ENCODE measurements at regions not wholly inside any gene's neighbourhood (a gene's known extent, or its start where the extent isn't known, plus 50 kb on each side); places are given as distances from the start of the nearest gene placed in this dataset.

- H3K4me3 Mint-ChIP-seq: no peak overlapping the region
- H3K4me1 Mint-ChIP-seq (ENCODE audit: low read depth): no peaks in the 10 kb centered on the region
- H3K36me3 Mint-ChIP-seq (ENCODE audit: low read depth): no peaks in the 10 kb centered on the region
- no peak overlapping the region for H3K27ac Mint-ChIP-seq
- H3K27me3 Mint-ChIP-seq (ENCODE audit: low read depth): no peaks in the 10 kb centered on the region
- H3K9me3 Mint-ChIP-seq: peaks cover 5% of the 10 kb centered on the region
These were observed 498.8 kb upstream of the TNC start for GRCh38 chr9:115616666-115617239.

- no peak overlapping the region for H3K4me3 Mint-ChIP-seq
- H3K36me3 Mint-ChIP-seq (ENCODE audit: low read depth): no peaks in the 10 kb centered on the region
- peaks cover 4% of the 10 kb centered on the region for H3K9me3 Mint-ChIP-seq
- H3K27ac Mint-ChIP-seq: no peak overlapping the region
- H3K4me1 Mint-ChIP-seq (ENCODE audit: low read depth): no peaks in the 10 kb centered on the region
- no peaks in the 10 kb centered on the region for H3K27me3 Mint-ChIP-seq (ENCODE audit: low read depth)
These were observed 507.3 kb upstream of the TNC start for GRCh38 chr9:115625251-115625650.

GRCh38 chr9:115625954-115626353 lies 508.0 kb upstream of the TNC start:
- no peaks in the 10 kb centered on the region for H3K27me3 Mint-ChIP-seq (ENCODE audit: low read depth)
- no peaks in the 10 kb centered on the region for H3K9me3 Mint-ChIP-seq
- H3K27ac Mint-ChIP-seq: no peak overlapping the region

GRCh38 chr9:115627511-115627910 lies 509.6 kb upstream of the TNC start:
- no peaks in the 10 kb centered on the region for H3K27me3 Mint-ChIP-seq (ENCODE audit: low read depth)
- H3K4me3 Mint-ChIP-seq: no peak overlapping the region
- H3K9me3 Mint-ChIP-seq: no peaks in the 10 kb centered on the region
- no peaks in the 10 kb centered on the region for H3K36me3 Mint-ChIP-seq (ENCODE audit: low read depth)
- H3K27ac Mint-ChIP-seq: no peak overlapping the region
- H3K4me1 Mint-ChIP-seq (ENCODE audit: low read depth): no peaks in the 10 kb centered on the region

More at GRCh38 chr9:115625954-115626353, 508.0 kb upstream of the TNC start:
- Mint-ChIP-seq H3K4me3 (no peak overlapping the region), H3K4me1 (ENCODE audit: low read depth) (no peaks in the 10 kb centered on the region), H3K36me3 (ENCODE audit: low read depth) (no peaks in the 10 kb centered on the region)

- H3K27ac Mint-ChIP-seq: no peak overlapping the region
- no peaks in the 10 kb centered on the region for H3K36me3 Mint-ChIP-seq (ENCODE audit: low read depth)
- no peaks in the 10 kb centered on the region for H3K4me1 Mint-ChIP-seq (ENCODE audit: low read depth)
- no peaks in the 10 kb centered on the region for H3K9me3 Mint-ChIP-seq
- no peaks in the 10 kb centered on the region for H3K27me3 Mint-ChIP-seq (ENCODE audit: low read depth)
- no peak overlapping the region for H3K4me3 Mint-ChIP-seq
These were observed 510.5 kb upstream of the TNC start for GRCh38 chr9:115628426-115628825.

GRCh38 chr9:115629879-115630840 lies 512.2 kb upstream of the TNC start:
- Mint-ChIP-seq H3K4me3 (no peak overlapping the region), H3K27ac (no peak overlapping the region), H3K36me3 (ENCODE audit: low read depth) (no peaks in the 10 kb centered on the region), H3K27me3 (ENCODE audit: low read depth) (no peaks in the 10 kb centered on the region), H3K9me3 (no peaks in the 10 kb centered on the region), H3K4me1 (ENCODE audit: low read depth) (no peaks in the 10 kb centered on the region)

GRCh38 chr9:115632391-115632790 lies 514.4 kb upstream of the TNC start:
- H3K27ac Mint-ChIP-seq: no peak overlapping the region
- H3K36me3 Mint-ChIP-seq (ENCODE audit: low read depth): no peaks in the 10 kb centered on the region
- no peaks in the 10 kb centered on the region for H3K4me1 Mint-ChIP-seq (ENCODE audit: low read depth)
- no peaks in the 10 kb centered on the region for H3K9me3 Mint-ChIP-seq
- no peaks in the 10 kb centered on the region for H3K27me3 Mint-ChIP-seq (ENCODE audit: low read depth)
- no peak overlapping the region for H3K4me3 Mint-ChIP-seq

GRCh38 chr9:115633104-115633503 lies 515.1 kb upstream of the TNC start:
- Mint-ChIP-seq H3K4me3 (no peak overlapping the region), H3K27me3 (ENCODE audit: low read depth) (no peaks in the 10 kb centered on the region), H3K9me3 (no peaks in the 10 kb centered on the region), H3K36me3 (ENCODE audit: low read depth) (no peaks in the 10 kb centered on the region), H3K4me1 (ENCODE audit: low read depth) (no peaks in the 10 kb centered on the region), H3K27ac (no peak overlapping the region)

GRCh38 chr9:115635680-115636383 lies 517.8 kb upstream of the PAPPA start:
- H3K4me3 Mint-ChIP-seq: no peak overlapping the region
- H3K27ac Mint-ChIP-seq: no peak overlapping the region
- no peaks in the 10 kb centered on the region for H3K9me3 Mint-ChIP-seq
- no peaks in the 10 kb centered on the region for H3K36me3 Mint-ChIP-seq (ENCODE audit: low read depth)
- H3K27me3 Mint-ChIP-seq (ENCODE audit: low read depth): no peaks in the 10 kb centered on the region
- H3K4me1 Mint-ChIP-seq (ENCODE audit: low read depth): no peaks in the 10 kb centered on the region

- Mint-ChIP-seq H3K4me3 (no peak overlapping the region), H3K27ac (no peak overlapping the region), H3K27me3 (ENCODE audit: low read depth) (no peaks in the 10 kb centered on the region), H3K9me3 (no peaks in the 10 kb centered on the region), H3K4me1 (ENCODE audit: low read depth) (no peaks in the 10 kb centered on the region), H3K36me3 (ENCODE audit: low read depth) (no peaks in the 10 kb centered on the region)
These were observed 517.0 kb upstream of the PAPPA start for GRCh38 chr9:115636596-115636995.

- no peaks in the 10 kb centered on the region for H3K27me3 Mint-ChIP-seq (ENCODE audit: low read depth)
- no peak overlapping the region for H3K4me3 Mint-ChIP-seq
- H3K27ac Mint-ChIP-seq: no peak overlapping the region
- H3K4me1 Mint-ChIP-seq (ENCODE audit: low read depth): no peaks in the 10 kb centered on the region
- H3K36me3 Mint-ChIP-seq (ENCODE audit: low read depth): no peaks in the 10 kb centered on the region
- H3K9me3 Mint-ChIP-seq: no peaks in the 10 kb centered on the region
These were observed 515.9 kb upstream of the PAPPA start for GRCh38 chr9:115637661-115638060.

GRCh38 chr9:115640887-115641286 lies 512.7 kb upstream of the PAPPA start:
- Mint-ChIP-seq H3K36me3 (ENCODE audit: low read depth) (no peaks in the 10 kb centered on the region), H3K9me3 (no peaks in the 10 kb centered on the region), H3K27ac (no peak overlapping the region), H3K4me3 (no peak overlapping the region), H3K27me3 (ENCODE audit: low read depth) (no peaks in the 10 kb centered on the region), H3K4me1 (ENCODE audit: low read depth) (no peaks in the 10 kb centered on the region)

- H3K4me3 Mint-ChIP-seq: no peak overlapping the region
- H3K27me3 Mint-ChIP-seq (ENCODE audit: low read depth): no peaks in the 10 kb centered on the region
- no peaks in the 10 kb centered on the region for H3K36me3 Mint-ChIP-seq (ENCODE audit: low read depth)
- no peaks in the 10 kb centered on the region for H3K4me1 Mint-ChIP-seq (ENCODE audit: low read depth)
- no peak overlapping the region for H3K27ac Mint-ChIP-seq
- no peaks in the 10 kb centered on the region for H3K9me3 Mint-ChIP-seq
These were observed 511.3 kb upstream of the PAPPA start for GRCh38 chr9:115642285-115642684.

GRCh38 chr9:115643948-115644727 lies 509.5 kb upstream of the PAPPA start:
- H3K9me3 Mint-ChIP-seq: no peaks in the 10 kb centered on the region
- H3K4me1 Mint-ChIP-seq (ENCODE audit: low read depth): no peaks in the 10 kb centered on the region
- H3K27ac Mint-ChIP-seq: no peak overlapping the region
- H3K27me3 Mint-ChIP-seq (ENCODE audit: low read depth): no peaks in the 10 kb centered on the region
- no peaks in the 10 kb centered on the region for H3K36me3 Mint-ChIP-seq (ENCODE audit: low read depth)
- H3K4me3 Mint-ChIP-seq: no peak overlapping the region
